ENCODE measurements at regions not wholly inside any gene's neighbourhood (a gene's known extent, or its start where the extent isn't known, plus 50 kb on each side); places are given as distances from the start of the nearest gene placed in this dataset.

DNA sequence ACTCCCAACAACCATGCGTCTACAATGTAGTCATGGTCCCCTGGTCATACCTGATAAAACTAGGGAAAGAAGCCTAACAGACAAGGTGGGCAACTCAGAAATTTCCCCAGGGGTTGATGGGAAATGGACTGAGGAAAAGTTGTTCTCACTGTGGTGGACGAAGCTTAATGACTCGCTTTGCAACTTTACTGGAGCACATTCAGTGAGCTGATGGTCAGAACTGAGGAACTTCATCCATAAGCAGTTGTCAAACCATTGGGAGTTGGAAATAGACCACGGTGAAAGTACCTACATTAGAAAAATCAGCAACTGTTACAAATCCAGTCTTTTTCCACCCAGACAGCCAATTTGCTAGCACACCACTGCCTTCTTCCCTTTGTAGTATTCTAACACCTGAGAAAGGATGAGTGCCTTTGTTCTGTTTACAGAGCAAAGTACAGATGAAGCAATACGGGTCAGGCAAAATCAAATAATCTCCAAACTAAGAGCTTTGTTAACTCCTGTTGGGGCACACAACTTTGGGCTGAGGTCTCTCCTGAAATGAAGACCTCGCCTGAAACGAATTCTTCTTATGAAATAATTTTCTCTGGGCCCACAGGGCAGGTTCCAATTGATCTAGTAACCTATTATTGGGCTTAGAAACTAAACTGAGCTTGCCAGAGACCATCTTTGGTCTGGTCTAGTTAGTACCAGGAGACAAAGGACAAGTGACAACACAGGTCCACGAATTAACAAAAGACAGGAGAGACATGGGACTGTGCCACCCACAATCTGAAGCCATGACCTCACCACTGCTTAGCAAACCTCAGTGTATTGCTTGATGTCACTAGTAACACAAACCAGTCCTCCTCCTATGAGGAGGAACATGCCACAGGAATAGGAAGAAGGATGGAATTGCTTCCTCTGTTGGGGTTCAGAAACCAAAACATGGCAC, 58.9 kb upstream of the NFKB1 start:
- no peak for DNase-seq

DNA sequence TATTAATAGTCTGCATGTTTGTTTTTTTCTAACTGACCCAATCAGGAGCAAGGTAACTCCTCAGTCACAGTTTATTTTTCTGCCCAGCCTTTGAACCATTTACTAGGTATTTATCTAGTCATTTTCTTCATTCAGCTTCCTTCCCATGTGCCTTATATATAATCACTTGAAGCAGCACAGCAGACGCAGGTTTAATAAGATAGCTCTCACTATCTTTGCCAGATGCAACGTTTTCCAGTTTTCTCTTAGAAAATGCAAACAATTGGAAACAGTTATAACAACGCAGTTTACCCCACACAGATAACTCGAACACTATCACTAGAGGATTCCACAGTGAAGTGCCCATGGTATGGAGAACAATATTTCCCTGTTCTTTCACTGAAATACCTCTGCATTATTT, 56.4 kb upstream of the NFKB1 start:
- no peak for DNase-seq

DNA sequence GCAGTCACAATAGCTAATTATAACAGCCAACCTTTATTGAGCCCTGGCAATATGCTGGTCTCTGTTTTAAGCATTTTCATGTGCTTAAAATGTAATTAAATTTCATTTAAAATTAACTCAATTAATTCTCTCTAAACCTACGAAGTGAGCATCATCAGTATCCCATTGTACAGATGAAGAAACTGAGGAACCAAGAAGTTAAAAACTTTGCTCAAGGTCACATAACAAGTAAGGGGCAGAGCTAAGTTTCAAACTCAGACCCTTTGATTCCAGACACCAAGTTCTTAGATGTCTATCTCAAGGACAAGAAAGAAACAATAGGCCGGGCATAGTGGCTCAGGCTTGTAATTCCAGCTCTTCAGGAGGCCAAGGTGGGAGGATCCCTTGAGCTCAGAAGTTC, 55.9 kb upstream of the NFKB1 start:
- no peak for DNase-seq

DNA sequence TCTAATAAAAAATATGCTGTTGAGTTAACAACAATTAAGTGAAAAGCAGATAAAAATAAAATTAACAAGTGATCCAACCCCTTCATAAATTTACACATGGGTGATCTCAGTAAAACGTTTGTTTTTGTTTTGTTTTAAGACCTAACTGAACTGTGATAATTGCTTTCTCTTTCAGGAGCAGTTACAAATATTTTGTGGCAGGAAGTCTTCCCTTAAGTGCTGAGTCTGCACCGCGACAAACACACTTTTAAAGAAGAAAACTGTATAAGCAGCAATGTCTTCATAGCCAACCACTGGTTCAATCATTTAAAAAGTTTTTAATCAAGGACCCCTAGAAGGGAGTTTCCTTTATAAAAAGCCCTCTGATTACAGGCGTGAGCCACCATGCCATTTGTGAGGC, 53.7 kb upstream of the NFKB1 start:
- no peak for DNase-seq

DNA sequence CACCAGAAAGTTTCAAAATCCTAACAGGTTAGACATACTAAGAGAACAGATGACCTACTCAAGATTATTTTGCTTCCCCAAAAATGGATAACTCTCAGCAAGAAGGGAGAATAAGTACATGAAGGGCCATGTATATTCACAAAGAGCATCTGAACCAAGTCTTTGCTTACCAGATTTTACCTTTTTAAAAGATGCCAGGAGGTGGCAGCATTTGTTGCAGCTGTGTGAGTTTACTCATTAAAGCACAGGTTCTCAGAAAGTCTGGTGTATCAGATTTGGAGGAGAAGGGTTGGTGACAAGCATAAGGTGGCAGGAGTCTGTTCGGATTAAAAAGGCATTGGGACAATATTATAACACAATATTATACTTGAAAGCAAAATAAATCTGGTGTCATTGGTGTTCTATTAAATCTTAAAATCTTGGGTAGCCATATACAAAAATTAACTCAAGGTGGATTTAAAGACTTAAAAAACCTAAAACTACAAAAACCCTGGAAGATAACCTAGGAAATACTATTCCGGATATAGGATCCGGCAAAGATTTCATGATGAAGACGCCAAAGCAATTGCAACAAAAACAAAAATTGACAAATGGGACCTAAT, 51.3 kb upstream of the NFKB1 start:
- peak; percentile 40 for DNase-seq

DNA sequence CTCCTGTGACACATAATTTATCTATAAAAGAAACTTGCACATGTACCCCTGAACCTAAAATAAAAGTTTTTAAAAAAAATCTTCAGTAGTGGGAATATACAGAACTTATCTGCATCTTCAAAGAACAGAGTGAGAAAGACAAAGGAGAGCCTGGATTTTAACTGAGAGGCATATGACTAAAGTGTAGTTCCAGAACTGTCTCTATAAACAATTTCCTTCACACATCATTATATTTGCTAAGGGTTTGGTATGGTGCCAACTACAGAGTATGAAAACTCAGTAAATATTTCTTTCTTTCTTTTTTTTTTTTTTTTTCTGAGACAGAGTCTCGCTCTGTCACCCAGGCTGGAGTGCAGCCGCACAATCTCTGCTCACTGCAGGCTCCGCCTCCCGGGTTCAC, 49.9 kb upstream of the NFKB1 start:
- DNase-seq = no peak
